ENCODE measurements at regions not wholly inside any gene's neighbourhood (a gene's known extent, or its start where the extent isn't known, plus 50 kb on each side); places are given as distances from the start of the nearest gene placed in this dataset.

DNA sequence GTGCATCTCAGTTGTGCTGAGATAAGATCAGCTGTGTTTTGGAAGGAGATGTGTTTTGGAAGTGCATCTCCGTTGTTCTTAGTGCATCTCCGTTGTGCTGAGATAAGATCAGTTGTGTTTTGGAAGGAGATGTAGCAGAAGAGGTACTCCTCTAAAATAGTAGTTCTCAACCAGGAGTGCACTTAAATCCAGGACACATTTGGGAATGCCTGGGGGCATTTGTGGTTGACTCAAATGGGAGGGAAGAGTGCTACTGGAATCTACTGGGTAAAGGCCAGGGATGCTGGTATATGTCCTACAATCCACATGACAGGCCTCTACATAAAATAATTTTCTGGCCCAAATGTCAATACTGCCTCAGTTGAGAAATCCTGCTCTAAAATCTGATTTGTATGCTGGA, 70.8 kb upstream of the CHRDL1 start:
- no peak overlapping the region for H3K4me3 ChIP-seq (ENCODE audit: low read depth, low read length)
- DNase-seq (ENCODE audit: low read depth), result no peak
- no peak for TF ChIP-seq CTCF (conservative IDR thresholded peaks at IDR 0.05; ENCODE audit: low read depth, low read length)

- no peak for DNase-seq (ENCODE audit: low read depth)
- TF ChIP-seq CTCF (conservative IDR thresholded peaks at IDR 0.05; ENCODE audit: low read depth, low read length), result no peak
- no peak overlapping the region for H3K4me3 ChIP-seq (ENCODE audit: low read depth, low read length)
Observed at GRCh38 chrX:110863883-110864282, 68.3 kb upstream of the CHRDL1 start.

DNA sequence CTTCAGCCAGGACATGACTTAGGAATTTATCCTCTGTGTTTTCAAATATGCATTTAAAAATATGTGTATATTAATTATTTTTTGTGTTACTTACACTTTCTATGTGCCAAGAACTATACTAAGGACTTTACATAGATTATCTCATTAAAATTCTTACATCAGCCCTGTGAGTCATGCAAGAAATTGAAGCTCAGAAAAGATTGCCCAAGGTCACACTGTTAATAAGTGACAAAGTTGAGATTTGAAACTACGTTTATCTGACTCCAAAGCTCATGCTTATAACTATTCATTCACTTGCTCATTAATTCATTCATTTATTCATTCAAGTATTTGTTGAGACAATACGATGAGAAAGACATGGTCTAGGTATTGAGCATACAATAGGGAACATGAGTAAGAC, 62.9 kb upstream of the CHRDL1 start:
- H3K4me3 ChIP-seq (ENCODE audit: low read depth, low read length), result no peak overlapping the region
- TF ChIP-seq CTCF (conservative IDR thresholded peaks at IDR 0.05; ENCODE audit: low read depth, low read length), result no peak
- DNase-seq (ENCODE audit: low read depth), result peak; percentile 7

DNA sequence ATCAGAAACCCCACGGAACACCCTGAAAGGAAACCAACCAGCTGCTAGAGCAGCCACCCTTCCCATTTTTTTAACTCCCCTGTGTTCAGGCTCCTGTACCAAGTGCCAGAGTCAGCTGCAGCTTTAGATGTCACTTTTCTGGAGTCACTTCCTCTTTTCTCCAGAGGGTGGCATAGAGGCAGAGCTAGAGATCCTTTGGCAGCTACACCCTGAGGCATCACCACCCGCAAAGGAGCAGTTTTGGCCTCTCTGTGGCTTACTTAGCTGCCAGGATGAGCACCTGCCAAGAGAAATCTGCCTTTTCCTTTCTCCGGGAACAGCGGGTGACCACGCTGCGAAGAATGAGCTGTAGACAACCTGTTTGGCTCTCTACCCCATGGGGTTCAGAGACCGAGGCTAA, 58.0 kb upstream of the CHRDL1 start:
- H3K4me3 ChIP-seq (ENCODE audit: low read depth, low read length), result no peak overlapping the region
- peak; percentile 51 for TF ChIP-seq CTCF (conservative IDR thresholded peaks at IDR 0.05; ENCODE audit: low read depth, low read length)
- no peak for DNase-seq (ENCODE audit: low read depth)

DNA sequence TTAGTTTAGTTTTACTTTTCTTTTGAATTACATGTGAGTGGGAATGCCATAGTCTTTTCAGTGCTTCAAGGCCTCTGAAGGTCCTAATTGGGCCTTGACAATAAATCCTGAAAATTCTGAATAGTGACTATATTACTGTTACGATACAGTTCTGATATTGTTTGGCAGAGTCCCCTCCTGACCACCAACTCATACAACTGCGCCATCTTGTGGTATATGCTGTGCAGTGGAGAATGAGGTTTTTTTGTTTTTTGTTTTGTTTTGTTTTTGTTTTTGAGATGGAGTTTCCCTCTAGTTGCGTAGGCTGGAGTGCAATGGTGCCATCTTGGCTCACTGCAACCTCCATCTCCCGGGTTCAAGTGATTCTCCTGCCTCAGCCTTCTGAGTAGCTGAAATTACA, 56.6 kb upstream of the CHRDL1 start:
- H3K4me3 ChIP-seq (ENCODE audit: low read depth, low read length), result no peak overlapping the region
- no peak for DNase-seq (ENCODE audit: low read depth)
- TF ChIP-seq CTCF (conservative IDR thresholded peaks at IDR 0.05; ENCODE audit: low read depth, low read length), result peak; percentile 59

GRCh38 chrX:110851780-110852179, 56.2 kb upstream of the CHRDL1 start:
- DNase-seq (ENCODE audit: low read depth), result no peak
- TF ChIP-seq CTCF (conservative IDR thresholded peaks at IDR 0.05; ENCODE audit: low read depth, low read length), result no peak
- H3K4me3 ChIP-seq (ENCODE audit: low read depth, low read length), result no peak overlapping the region

- no peak overlapping the region for H3K4me3 ChIP-seq (ENCODE audit: low read depth, low read length)
- TF ChIP-seq CTCF (conservative IDR thresholded peaks at IDR 0.05; ENCODE audit: low read depth, low read length), result peak; percentile 47
- DNase-seq (ENCODE audit: low read depth), result no peak
Observed at GRCh38 chrX:110847334-110847733, 51.7 kb upstream of the CHRDL1 start.
